HG02938 (cell line): ENCODE measurements at regions not wholly inside any gene's neighbourhood (a gene's known extent, or its start where the extent isn't known, plus 50 kb on each side); places are given as distances from the start of the nearest gene placed in this dataset.
"Not testable (repeated sequence)": the region's sequence is repeated elsewhere in the genome, so short reads cannot be mapped to it uniquely, and the experiment has no call there.

Source experiments
- ATAC-seq: cut with Tn5 transposase; IDR thresholded peaks from one replicate; pipeline ENCODE4 v1.9.1; 2021; ENCODE audit warnings: mild to moderate bottlenecking, moderate library complexity; ENCODE audit not compliant: unreplicated experiment

DNA sequence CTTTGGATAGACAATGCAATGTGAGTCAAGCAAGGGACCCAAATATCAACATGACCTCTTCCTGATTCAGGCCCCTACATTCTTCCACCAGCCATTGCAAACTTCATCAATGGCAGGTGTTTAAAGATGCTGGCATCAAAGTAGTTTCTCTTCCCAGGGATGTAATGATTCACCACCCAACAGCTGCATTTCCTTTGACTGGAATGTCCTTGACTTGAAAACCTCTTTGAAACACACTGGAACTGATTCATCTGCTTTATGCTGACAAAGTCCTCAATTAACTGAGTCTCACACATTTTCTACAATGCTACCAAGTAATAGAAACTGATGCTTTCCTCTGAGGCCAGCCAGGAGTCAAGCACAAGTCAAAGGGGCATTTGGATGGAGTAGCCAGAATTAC, 385.5 kb downstream of the GBE1 start:
- ATAC-seq = no peak

DNA sequence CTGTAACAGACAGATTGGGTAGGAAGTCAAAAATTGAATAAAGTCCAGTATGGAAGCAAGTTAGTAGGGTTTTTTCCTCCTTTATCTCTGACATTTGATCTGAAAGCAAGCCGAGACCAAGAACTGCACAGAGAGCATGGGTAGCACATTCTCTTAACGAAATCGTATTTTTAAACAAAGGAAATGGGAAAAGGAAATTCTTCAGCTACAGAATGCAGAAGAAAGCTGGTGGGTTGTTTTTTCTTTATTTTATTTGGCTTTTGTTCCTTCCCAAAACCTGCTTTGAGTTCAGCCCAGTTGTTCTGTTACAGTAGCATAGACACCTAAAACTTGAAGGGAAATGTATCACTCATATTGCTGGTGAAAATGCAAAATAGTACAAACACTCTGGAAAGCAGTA, 397.0 kb downstream of the GBE1 start:
- no peak for ATAC-seq

- ATAC-seq = no peak
These were observed 397.6 kb downstream of the GBE1 start for GRCh38 chr3:81363816-81364215.

DNA sequence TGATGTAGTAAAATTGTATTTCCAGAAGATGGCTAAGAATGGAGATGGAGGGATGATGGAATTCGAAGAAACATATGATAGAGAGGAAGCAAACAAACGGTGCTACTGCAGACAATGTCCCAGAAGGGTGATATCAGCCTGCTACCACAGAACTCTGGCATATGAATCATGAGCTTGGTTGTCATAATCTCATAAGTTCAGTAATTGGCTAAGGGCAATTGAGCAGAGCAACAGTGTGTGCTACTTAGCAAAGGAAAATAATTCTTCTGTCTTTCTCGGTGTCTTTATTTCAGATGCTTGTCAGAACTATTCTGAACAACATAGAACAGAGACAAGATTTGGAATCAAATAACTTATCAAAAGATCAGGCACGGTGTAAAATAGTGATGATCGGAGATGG, 407.3 kb downstream of the GBE1 start:
- no peak for ATAC-seq

DNA sequence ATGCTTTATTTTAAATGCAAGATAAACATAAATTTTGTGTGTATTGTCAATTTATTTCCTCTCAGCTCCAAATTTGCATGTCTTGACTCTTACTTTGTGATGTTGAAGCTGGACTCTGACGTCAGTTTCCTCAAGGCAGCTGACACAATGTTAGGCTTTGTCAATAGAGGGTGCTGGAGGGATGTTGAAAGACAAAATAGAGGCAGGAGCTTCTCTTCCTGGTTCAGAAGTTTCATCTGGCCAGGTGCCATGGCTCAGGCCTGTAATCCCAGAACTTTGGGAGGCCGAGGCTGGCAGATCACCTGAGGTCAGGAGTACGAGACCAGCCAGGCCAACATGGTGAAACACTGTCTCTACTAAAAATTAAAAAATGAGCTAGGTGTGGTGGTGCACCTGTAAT, 408.6 kb downstream of the GBE1 start:
- ATAC-seq = peak; percentile 61

DNA sequence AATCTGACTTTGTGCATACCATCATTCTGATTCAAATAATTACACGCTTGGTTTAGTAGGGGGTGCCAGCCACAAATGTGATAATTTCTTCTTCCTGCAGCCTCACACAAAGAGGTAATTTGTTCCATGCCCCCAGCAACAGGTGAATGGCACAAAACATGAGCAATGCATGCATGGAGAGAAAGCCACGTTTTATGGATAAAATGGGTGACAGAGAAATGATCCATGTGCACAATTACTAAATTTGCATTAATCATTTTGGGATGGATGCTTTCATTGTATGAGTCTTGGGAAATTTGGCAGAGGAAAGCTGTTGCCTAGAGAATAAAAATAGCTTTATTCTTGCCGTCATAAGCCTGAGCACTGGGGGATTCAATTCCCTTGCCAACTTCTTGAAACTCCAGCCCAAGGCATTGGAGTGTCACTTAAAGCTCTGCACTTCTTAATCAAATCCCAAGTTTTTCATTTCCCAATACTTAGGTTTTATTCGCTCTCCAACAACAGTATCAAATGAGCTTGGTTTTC, 411.6 kb downstream of the GBE1 start:
- no peak for ATAC-seq

DNA sequence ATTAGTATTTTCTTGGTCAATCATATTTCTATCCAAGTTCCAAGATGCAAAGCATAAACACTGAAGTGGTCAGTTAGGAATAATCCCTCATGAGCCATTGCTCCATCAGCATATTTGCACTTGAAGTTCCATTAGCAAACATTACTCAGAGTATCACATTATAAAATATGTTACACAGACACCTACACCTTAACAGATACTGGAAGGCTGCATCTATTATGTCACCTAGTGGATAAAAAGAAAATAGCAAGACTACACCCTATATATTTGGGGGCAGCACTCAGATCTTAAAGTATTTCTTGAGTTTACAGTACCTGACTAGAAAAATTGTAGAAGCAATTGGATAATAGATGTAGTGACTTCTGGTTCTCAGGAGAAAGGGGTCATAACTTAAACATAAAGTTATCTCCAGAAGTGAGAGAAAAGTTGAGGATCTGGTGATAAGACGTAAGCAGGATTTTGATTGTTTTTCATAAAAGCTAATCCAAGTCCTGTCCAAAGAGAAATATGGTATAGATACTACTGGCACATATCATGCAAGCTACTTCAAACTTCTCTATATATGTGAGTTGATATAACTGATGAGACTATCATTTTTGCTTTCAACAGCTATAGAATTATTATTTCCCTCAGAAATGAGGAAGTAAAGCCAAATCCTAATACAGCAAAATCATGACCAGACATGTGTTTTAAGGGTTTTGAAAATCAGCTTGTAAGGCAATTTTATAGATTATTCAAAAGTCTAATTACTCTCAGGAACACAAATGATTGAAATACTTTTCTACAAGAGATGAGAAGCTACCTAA, 422.2 kb downstream of the GBE1 start:
- peak; percentile 89 for ATAC-seq

DNA sequence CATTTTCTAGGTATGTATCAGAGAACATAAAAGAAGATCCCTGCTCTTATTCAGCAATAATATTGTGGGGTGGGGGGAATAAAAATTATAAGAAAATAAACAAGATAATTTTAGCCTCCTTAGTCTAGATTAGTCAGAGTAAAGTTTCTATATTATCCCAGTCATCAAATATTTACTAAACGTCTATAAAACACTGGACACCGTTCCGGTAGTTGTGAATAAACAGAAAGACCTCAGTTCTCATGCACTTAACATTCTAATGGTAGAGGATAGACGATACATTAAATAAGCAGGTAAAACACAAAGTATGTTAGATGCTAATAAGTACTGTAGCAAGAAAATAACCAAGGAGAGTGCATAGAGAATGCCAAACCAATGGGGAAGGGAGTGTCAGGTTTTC, 425.0 kb downstream of the GBE1 start:
- no peak for ATAC-seq

GRCh38 chr3:81329835-81330234, 431.6 kb downstream of the GBE1 start:
- not testable (repeated sequence) for ATAC-seq

- no peak for ATAC-seq
These were observed 435.2 kb downstream of the GBE1 start for GRCh38 chr3:81326245-81326644.

GRCh38 chr3:81320862-81321261, 440.6 kb downstream of the GBE1 start:
- no peak for ATAC-seq

- ATAC-seq = no peak
These were observed 446.4 kb downstream of the GBE1 start for GRCh38 chr3:81315030-81315429.

DNA sequence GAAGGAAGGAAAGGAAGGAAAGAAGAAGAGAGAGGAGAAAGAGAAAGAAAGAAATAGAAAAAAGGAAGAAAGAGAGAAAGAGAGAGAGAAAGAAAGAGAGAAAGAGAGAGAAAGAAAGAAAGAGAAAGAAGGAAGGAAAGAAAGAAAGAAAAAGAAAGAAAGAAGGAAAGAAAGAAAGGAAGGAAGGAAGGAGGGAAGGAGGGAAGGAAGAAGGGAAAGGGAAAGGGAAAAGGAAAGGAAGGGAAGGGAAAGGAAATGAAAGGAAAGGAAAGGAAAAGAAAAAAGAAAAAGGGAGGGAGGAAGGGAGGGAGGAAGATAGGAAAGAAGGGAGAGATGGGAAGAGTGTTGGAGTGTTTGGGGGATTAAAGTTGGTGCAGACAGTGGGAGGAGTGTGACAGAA, 450.1 kb downstream of the GBE1 start:
- no peak for ATAC-seq

DNA sequence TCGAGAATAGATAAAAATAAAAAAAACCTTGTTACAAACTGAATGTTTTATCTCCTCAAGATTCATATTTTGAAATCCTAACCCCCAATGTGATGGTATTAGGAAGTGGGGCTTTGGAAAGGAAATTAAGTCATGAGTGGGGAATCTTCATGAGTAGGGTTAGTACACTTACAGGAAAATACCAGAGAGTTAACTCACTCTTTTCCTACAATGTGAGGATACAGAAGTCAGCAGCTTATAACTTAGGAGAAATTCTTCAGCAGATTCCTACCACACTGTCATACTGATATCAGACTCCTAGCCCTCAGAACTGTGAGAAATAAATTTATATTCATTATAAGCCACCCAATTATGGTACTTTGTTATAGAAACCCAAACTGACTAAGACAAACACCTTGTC, 453.1 kb downstream of the GBE1 start:
- no peak for ATAC-seq

GRCh38 chr3:81307221-81307620, 454.2 kb downstream of the GBE1 start:
- ATAC-seq = no peak

DNA sequence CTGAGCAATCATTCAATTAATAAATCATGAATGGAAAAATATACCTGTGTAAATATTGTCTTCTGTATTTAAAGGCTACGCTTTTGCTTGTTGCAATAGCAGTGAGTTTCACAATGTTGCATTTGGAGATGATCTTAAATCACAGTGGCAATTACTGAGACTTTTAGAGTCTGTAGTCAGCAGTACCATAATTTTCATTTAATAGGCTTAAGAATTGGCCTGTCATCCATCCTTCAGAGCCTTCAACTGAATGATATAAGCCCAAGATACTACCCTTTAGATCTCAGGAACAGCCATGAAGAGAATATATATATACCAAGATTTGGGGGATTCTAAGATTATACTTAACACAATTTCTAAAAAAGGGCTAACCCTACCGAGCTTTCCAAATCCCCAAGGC, 458.1 kb downstream of the GBE1 start:
- ATAC-seq = no peak

GRCh38 chr3:81302045-81302444, 459.4 kb downstream of the GBE1 start:
- peak; percentile 69 for ATAC-seq

DNA sequence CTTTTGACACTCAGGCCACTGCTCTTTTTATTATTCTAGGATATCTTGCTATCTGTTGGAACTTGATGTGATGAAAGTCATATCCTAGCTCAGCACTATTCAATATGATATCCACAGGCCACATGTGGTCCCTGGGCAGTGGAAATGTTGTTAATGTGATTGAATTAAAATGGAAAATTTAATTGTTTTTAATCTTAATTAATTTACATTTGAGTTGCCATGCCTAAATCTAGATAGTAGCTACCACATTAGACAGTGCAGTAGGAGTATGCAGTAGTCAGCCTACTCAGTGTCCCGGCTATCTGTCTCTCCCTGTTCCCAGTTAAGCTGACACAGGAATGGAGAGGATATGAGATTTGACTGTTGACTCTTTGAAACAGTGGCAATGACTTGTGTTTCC, 460.2 kb downstream of the GBE1 start:
- ATAC-seq = no peak

- ATAC-seq = no peak
These were observed 461.0 kb downstream of the GBE1 start for GRCh38 chr3:81300324-81300927.

DNA sequence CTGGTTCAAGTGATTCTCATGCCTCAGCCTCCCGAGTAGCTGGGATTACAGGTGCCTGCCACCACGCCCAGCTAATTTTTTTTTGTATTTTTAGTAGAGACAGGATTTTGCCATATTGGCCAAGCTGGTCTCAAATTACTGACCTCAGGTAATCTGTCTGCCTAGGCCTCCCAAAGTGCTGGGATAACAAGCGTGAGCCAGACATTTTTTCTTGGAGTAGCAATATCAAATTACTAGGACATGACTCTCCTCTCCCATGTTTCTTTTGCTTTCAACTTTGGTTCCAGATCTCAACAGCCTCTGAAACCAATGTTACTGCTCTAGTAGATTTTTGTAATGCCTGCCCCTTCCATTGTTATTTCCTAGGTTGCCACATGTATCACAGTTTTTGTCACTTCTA, 462.0 kb downstream of the GBE1 start:
- no peak for ATAC-seq

DNA sequence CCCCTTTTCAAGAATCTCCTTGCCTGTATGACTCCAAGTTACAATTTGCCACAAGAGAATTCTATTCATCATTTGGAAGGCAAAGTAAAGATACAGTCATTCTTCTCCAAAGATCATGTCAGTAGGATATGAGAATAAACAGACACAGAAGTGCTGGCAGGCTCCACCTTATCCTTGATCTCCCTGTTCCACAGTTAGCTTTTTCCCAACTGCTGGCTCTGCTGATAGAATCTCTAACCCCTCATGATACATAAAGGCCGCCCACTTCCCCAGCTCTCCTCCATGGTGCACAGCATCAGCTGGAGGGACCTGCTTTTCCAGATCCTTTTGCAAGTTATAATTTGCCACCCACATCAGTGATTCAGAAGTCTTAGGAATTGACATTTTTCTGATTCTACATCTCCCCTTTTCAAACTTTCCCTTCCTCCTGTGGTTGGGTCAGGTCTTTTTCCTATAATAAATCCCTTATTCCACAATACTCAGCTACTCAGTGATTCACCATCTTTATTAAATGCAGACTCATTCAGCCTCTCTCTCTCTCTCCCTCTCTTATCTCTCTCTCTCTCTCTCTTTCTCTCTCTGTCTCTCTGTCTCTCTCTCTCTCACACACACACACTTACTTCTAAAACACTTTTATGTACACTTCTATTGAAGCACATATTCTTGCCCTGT, 465.4 kb downstream of the GBE1 start:
- ATAC-seq = no peak

GRCh38 chr3:81293156-81293555, 468.3 kb downstream of the GBE1 start:
- ATAC-seq = no peak
